HEK293 (cell line): ENCODE measurements at regions not wholly inside any gene's neighbourhood (a gene's known extent, or its start where the extent isn't known, plus 50 kb on each side); places are given as distances from the start of the nearest gene placed in this dataset.

Experiments used
- CTCF ChIA-PET: fragments of 350-600 bp; formaldehyde crosslinking; extraction: SDS; loops from one replicate; lab custom pipeline; 2021; ENCODE audit warnings: antibody characterized with exemption; lab: Yijun Ruan, JAX
- POLR2A ChIA-PET: fragments of 300-600 bp; formaldehyde crosslinking; extraction: SDS; loops from one replicate; lab custom pipeline; 2020; ENCODE audit warnings: antibody characterized with exemption, inconsistent platforms; lab: Yijun Ruan, JAX
- H3K27ac ChIP-seq: fragments of 200-500 bp; sonication (Bioruptor generic); 2 replicates; pipeline ENCODE4 v1.5.1; 2014; ENCODE audit warnings: low read depth, low read length, control low read depth, inconsistent platforms; ENCODE audit errors: extremely low read depth
- H3K36me3 ChIP-seq, 2 experiments: fragments of 200-500 bp in 1 of 2; sonication (Bioruptor generic) in 1 of 2; 1 replicate in 1 of 2; 2 replicates in 1 of 2; pipeline ENCODE4 v1.5.1; 2014 to 2017; ENCODE audit warnings: inconsistent platforms in 2 of 2, low read length in 2 of 2; ENCODE audit not compliant: control insufficient read depth in 2 of 2, insufficient read depth in 1 of 2
- H3K4me1 ChIP-seq: fragments of 200-500 bp; sonication (Bioruptor generic); 2 replicates; pipeline ENCODE4 v1.5.1; 2014; ENCODE audit warnings: mild to moderate bottlenecking, low read length, inconsistent platforms; ENCODE audit not compliant: control insufficient read depth, insufficient read depth
- H3K4me3 ChIP-seq: 2 replicates; pipeline ENCODE4 v1.5.1; 2011; ENCODE audit warnings: low read depth, mild to moderate bottlenecking, control low read depth, low read length, moderate library complexity
- H3K9me3 ChIP-seq: fragments of 200-500 bp; sonication (Bioruptor generic); 2 replicates; pipeline ENCODE4 v1.5.1; 2014; ENCODE audit warnings: low read depth, low read length, inconsistent platforms; ENCODE audit not compliant: control insufficient read depth, insufficient read depth
- GLI2 ChIP-seq: fragments of 450-650 bp; formaldehyde crosslinking; IDR thresholded peaks from 2 replicates; pipeline ENCODE4; 2017; ENCODE audit warnings: missing biosample characterization, missing genetic modification characterization, low read depth, borderline replicate concordance
- GLIS1 ChIP-seq: fragments of 450-650 bp; formaldehyde crosslinking; IDR thresholded peaks from 2 replicates; pipeline ENCODE4 v1.5.1; 2016; ENCODE audit warnings: missing biosample characterization, missing genetic modification characterization
- HOXD13 ChIP-seq: sonication (generic); formaldehyde crosslinking; IDR thresholded peaks from 2 replicates; pipeline ENCODE4 v1.8.0; 2022; ENCODE audit warnings: missing genetic modification reagents, borderline replicate concordance
- KLF1 ChIP-seq: fragments of 450-650 bp; formaldehyde crosslinking; IDR thresholded peaks from 2 replicates; pipeline ENCODE4 v1.5.1; 2016; ENCODE audit warnings: missing biosample characterization, missing genetic modification characterization
- KLF8 ChIP-seq: fragments of 450-650 bp; formaldehyde crosslinking; IDR thresholded peaks from 2 replicates; pipeline ENCODE4 v1.5.1; 2016; ENCODE audit warnings: missing biosample characterization, missing genetic modification characterization
- MYNN ChIP-seq: fragments of 450-650 bp; formaldehyde crosslinking; IDR thresholded peaks from 2 replicates; pipeline ENCODE4 v1.5.1; 2016; ENCODE audit warnings: missing biosample characterization, missing genetic modification characterization, borderline replicate concordance
- RBAK ChIP-seq: fragments of 450-650 bp; formaldehyde crosslinking; IDR thresholded peaks from 2 replicates; pipeline ENCODE4 v1.5.1; 2016; ENCODE audit warnings: missing biosample characterization, missing genetic modification characterization
- TRIM28 ChIP-seq: IDR thresholded peaks from 2 replicates; pipeline ENCODE4 v1.6.1; 2011; ENCODE audit warnings: low read length, control low read depth, borderline replicate concordance
- YY1 ChIP-seq: fragments of 450-650 bp; formaldehyde crosslinking; IDR thresholded peaks from 2 replicates; pipeline ENCODE4 v1.5.1; 2018; ENCODE audit warnings: missing biosample characterization, missing genetic modification characterization
- ZNF169 ChIP-seq: fragments of 450-650 bp; formaldehyde crosslinking; IDR thresholded peaks from 2 replicates; pipeline ENCODE4 v1.5.1; 2016; ENCODE audit warnings: missing biosample characterization, missing genetic modification characterization
- ZNF174 ChIP-seq: fragments of 450-650 bp; formaldehyde crosslinking; IDR thresholded peaks from 2 replicates; pipeline ENCODE4 v1.5.0; 2017; ENCODE audit warnings: missing biosample characterization, mild to moderate bottlenecking, missing genetic modification characterization
- ZNF184 ChIP-seq: fragments of 450-650 bp; IDR thresholded peaks from 2 replicates; pipeline ENCODE4 v1.5.1; 2018; ENCODE audit warnings: missing biosample characterization, mild to moderate bottlenecking, missing genetic modification characterization
- ZNF510 ChIP-seq: fragments of 450-650 bp; formaldehyde crosslinking; IDR thresholded peaks from 2 replicates; pipeline ENCODE4 v1.5.1; 2018; ENCODE audit warnings: mild to moderate bottlenecking, missing genetic modification characterization, missing biosample characterization; ENCODE audit not compliant: insufficient replicate concordance
- ZNF654 ChIP-seq: fragments of 450-650 bp; formaldehyde crosslinking; IDR thresholded peaks from 2 replicates; pipeline ENCODE4 v1.5.1; 2016; ENCODE audit warnings: low read depth, missing biosample characterization, missing genetic modification characterization
- ZNF843 ChIP-seq: fragments of 450-650 bp; formaldehyde crosslinking; IDR thresholded peaks from 2 replicates; pipeline ENCODE4 v1.5.1; 2016; ENCODE audit warnings: missing biosample characterization, missing genetic modification characterization
- TF ChIP-seq, protein P1 (sequence below): fragments of 450-650 bp; formaldehyde crosslinking; IDR thresholded peaks from 2 replicates; pipeline ENCODE4; 2016; ENCODE audit warnings: missing biosample characterization, missing genetic modification characterization
- TF ChIP-seq, protein P2 (sequence below): fragments of 450-650 bp; formaldehyde crosslinking; IDR thresholded peaks from 2 replicates; pipeline ENCODE4 v1.5.1; 2016; ENCODE audit warnings: missing biosample characterization, missing genetic modification characterization
- TF ChIP-seq, protein P3 (sequence below): fragments of 450-650 bp; formaldehyde crosslinking; IDR thresholded peaks from 2 replicates; pipeline ENCODE4 v1.5.1; 2016; ENCODE audit warnings: missing biosample characterization, missing genetic modification characterization, borderline replicate concordance
- TF ChIP-seq, protein P4 (sequence below): fragments of 450-650 bp; formaldehyde crosslinking; IDR thresholded peaks from 2 replicates; pipeline ENCODE4 v1.5.1; 2016; ENCODE audit warnings: missing biosample characterization, missing genetic modification characterization
- TF ChIP-seq, protein P5 (sequence below): fragments of 450-650 bp; formaldehyde crosslinking; IDR thresholded peaks from 2 replicates; pipeline ENCODE4 v1.5.1; 2016; ENCODE audit warnings: missing biosample characterization, missing genetic modification characterization
- TF ChIP-seq, protein P6 (sequence below): fragments of 450-650 bp; formaldehyde crosslinking; IDR thresholded peaks from 2 replicates; pipeline ENCODE4 v1.5.1; 2017; ENCODE audit warnings: missing biosample characterization, missing genetic modification characterization

DNA sequence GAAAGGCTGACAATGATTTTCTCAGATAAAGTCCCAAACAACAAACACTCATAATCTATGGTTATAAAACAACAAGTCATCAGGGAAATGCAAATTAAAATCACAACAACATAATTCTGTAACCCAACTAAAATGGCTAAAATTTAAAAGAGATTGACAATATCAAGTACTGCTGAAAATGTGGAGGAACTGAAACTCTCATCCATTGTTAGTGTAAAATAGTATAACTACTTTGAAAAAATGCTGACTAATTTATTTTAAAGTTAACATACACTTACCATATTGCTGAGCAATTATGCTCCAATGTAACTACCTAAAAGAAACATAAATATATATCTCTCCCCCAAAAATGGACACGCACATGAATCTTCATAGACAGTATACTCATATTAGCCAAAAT is 245.9 kb upstream of the SPOPL start (continued):
- TF ChIP-seq, protein P1, sequence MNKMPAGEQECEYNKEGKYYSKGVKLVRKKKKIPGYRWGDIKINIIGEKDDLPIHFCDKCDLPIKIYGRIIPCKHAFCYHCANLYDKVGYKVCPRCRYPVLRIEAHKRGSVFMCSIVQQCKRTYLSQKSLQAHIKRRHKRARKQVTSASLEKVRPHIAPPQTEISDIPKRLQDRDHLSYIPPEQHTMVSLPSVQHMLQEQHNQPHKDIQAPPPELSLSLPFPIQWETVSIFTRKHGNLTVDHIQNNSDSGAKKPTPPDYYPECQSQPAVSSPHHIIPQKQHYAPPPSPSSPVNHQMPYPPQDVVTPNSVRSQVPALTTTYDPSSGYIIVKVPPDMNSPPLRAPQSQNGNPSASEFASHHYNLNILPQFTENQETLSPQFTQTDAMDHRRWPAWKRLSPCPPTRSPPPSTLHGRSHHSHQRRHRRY (tag by site-specific recombination) = no peak
- TF ChIP-seq RBAK (tag by site-specific recombination) = no peak
- no peak for TF ChIP-seq YY1 (tag by site-specific recombination)
- no peak for TF ChIP-seq KLF8 (tag by site-specific recombination)
- no peak for TF ChIP-seq ZNF184
- no peak for TF ChIP-seq ZNF510
- TF ChIP-seq, protein P2, sequence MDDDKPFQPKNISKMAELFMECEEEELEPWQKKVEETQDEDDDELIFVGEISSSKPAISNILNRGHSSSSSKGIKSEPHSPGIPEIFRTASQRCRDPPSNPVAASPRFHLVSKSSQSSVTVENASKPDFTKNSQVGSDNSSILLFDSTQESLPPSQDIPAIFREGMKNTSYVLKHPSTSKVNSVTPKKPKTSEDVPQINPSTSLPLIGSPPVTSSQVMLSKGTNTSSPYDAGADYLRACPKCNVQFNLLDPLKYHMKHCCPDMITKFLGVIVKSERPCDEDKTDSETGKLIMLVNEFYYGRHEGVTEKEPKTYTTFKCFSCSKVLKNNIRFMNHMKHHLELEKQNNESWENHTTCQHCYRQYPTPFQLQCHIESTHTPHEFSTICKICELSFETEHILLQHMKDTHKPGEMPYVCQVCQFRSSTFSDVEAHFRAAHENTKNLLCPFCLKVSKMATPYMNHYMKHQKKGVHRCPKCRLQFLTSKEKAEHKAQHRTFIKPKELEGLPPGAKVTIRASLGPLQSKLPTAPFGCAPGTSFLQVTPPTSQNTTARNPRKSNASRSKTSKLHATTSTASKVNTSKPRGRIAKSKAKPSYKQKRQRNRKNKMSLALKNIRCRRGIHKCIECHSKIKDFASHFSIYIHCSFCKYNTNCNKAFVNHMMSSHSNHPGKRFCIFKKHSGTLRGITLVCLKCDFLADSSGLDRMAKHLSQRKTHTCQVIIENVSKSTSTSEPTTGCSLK = no peak
- TF ChIP-seq, protein P3, sequence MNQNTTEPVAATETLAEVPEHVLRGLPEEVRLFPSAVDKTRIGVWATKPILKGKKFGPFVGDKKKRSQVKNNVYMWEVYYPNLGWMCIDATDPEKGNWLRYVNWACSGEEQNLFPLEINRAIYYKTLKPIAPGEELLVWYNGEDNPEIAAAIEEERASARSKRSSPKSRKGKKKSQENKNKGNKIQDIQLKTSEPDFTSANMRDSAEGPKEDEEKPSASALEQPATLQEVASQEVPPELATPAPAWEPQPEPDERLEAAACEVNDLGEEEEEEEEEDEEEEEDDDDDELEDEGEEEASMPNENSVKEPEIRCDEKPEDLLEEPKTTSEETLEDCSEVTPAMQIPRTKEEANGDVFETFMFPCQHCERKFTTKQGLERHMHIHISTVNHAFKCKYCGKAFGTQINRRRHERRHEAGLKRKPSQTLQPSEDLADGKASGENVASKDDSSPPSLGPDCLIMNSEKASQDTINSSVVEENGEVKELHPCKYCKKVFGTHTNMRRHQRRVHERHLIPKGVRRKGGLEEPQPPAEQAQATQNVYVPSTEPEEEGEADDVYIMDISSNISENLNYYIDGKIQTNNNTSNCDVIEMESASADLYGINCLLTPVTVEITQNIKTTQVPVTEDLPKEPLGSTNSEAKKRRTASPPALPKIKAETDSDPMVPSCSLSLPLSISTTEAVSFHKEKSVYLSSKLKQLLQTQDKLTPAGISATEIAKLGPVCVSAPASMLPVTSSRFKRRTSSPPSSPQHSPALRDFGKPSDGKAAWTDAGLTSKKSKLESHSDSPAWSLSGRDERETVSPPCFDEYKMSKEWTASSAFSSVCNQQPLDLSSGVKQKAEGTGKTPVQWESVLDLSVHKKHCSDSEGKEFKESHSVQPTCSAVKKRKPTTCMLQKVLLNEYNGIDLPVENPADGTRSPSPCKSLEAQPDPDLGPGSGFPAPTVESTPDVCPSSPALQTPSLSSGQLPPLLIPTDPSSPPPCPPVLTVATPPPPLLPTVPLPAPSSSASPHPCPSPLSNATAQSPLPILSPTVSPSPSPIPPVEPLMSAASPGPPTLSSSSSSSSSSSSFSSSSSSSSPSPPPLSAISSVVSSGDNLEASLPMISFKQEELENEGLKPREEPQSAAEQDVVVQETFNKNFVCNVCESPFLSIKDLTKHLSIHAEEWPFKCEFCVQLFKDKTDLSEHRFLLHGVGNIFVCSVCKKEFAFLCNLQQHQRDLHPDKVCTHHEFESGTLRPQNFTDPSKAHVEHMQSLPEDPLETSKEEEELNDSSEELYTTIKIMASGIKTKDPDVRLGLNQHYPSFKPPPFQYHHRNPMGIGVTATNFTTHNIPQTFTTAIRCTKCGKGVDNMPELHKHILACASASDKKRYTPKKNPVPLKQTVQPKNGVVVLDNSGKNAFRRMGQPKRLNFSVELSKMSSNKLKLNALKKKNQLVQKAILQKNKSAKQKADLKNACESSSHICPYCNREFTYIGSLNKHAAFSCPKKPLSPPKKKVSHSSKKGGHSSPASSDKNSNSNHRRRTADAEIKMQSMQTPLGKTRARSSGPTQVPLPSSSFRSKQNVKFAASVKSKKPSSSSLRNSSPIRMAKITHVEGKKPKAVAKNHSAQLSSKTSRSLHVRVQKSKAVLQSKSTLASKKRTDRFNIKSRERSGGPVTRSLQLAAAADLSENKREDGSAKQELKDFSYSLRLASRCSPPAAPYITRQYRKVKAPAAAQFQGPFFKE (tag by site-specific recombination) = no peak
- TF ChIP-seq, protein P4, sequence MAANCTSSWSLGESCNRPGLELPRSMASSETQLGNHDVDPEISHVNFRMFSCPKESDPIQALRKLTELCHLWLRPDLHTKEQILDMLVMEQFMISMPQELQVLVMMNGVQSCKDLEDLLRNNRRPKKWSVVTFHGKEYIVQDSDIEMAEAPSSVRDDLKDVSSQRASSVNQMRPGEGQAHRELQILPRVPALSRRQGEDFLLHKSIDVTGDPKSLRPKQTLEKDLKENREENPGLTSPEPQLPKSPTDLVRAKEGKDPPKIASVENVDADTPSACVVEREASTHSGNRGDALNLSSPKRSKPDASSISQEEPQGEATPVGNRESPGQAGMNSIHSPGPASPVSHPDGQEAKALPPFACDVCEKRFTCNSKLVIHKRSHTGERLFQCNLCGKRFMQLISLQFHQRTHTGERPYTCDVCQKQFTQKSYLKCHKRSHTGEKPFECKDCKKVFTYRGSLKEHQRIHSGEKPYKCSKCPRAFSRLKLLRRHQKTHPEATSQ (tag by site-specific recombination) = no peak
- TF ChIP-seq MYNN (tag by site-specific recombination) = no peak
- TF ChIP-seq KLF1 (tag by site-specific recombination) = no peak

DNA sequence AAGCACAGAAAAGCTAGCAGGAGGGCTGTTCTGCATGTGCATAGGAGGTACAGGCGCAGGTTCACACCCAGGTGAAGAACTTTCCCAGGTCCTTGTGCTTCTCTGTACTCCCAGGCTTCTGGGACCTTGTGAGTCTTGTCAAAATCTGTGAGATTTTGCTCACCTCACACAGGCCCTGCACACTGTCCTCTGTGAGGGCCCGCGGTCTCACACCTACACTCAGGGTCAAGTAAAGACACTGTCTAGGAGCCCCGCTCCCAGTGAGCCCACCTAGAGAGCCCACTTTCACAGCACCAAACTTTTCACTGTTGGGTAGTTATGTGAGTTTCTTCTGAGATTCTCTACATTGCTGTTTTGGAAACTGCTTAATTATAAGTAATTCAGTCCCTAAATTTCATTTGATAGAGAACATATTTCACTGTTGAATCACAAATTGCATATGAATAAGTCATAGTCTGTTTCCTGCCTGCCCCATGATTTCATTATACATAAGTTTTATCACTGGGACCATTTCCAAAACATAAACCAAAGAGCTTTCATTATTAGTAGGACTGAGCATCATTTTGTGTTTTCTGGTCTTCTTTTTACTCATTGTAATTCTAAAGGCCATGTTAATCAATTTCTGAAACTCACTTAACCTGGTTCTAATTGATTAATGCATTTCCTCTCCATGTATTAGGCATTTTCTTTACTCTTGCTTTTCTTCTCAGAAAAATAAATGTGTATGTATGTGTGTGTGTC is 234.2 kb upstream of the SPOPL start:
- no peak overlapping the region for H3K27ac ChIP-seq
- no peaks in the 10 kb centered on the region for H3K4me1 ChIP-seq
- CTCF ChIA-PET = no interaction called here
- no peaks in the 10 kb centered on the region for H3K9me3 ChIP-seq
- POLR2A ChIA-PET = no interaction called here
- no peaks in the 10 kb centered on the region for H3K36me3 ChIP-seq
- no peak for TF ChIP-seq ZNF843
- H3K4me3 ChIP-seq = no peak overlapping the region

DNA sequence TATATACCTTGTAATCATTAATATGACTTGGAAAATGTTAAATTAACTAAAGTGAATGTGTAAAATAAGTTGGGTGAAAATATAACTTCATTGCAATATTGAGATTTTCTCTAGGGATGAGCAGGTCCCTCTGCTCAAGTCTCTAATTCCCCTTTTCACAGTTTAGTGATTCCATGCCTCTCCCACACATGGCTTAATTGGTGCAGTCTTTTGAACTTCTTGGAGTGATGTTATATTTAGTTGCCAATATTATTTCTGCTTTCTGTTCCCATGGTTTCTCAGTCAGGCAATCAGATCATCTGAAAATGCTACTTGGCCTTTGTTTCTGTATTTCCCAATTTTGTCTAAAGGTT is 233.7 kb upstream of the SPOPL start:
- H3K4me3 ChIP-seq = no peak overlapping the region
- no peaks in the 10 kb centered on the region for H3K36me3 ChIP-seq
- no peaks in the 10 kb centered on the region for H3K9me3 ChIP-seq
- no peak overlapping the region for H3K27ac ChIP-seq
- CTCF ChIA-PET = no interaction called here
- no peaks in the 10 kb centered on the region for H3K4me1 ChIP-seq
- POLR2A ChIA-PET = no interaction called here
- TF ChIP-seq, protein P5, sequence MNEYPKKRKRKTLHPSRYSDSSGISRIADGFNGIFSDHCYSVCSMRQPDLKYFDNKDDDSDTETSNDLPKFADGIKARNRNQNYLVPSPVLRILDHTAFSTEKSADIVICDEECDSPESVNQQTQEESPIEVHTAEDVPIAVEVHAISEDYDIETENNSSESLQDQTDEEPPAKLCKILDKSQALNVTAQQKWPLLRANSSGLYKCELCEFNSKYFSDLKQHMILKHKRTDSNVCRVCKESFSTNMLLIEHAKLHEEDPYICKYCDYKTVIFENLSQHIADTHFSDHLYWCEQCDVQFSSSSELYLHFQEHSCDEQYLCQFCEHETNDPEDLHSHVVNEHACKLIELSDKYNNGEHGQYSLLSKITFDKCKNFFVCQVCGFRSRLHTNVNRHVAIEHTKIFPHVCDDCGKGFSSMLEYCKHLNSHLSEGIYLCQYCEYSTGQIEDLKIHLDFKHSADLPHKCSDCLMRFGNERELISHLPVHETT (tag by site-specific recombination) = no peak
- TF ChIP-seq, protein P6, sequence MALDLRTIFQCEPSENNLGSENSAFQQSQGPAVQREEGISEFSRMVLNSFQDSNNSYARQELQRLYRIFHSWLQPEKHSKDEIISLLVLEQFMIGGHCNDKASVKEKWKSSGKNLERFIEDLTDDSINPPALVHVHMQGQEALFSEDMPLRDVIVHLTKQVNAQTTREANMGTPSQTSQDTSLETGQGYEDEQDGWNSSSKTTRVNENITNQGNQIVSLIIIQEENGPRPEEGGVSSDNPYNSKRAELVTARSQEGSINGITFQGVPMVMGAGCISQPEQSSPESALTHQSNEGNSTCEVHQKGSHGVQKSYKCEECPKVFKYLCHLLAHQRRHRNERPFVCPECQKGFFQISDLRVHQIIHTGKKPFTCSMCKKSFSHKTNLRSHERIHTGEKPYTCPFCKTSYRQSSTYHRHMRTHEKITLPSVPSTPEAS (tag by site-specific recombination) = no peak
- TF ChIP-seq ZNF174 (tag by site-specific recombination) (no peak), GLI2 (tag by site-specific recombination) (no peak), ZNF169 (no peak), TRIM28 (no peak), ZNF654 (tag by site-specific recombination) (no peak), GLIS1 (tag by site-specific recombination) (no peak), HOXD13 (no peak)
